K562 (cell line): ENCODE measurements at regions not wholly inside any gene's neighbourhood (a gene's known extent, or its start where the extent isn't known, plus 50 kb on each side); places are given as distances from the start of the nearest gene placed in this dataset.

Experiments
- JUND ChIP-seq, 2 experiments: IDR thresholded peaks; 2 replicates in 1 of 2; 3 replicates in 1 of 2; pipeline ENCODE4 v1.6.1; 2011; ENCODE audit warnings: borderline replicate concordance in 2 of 2, low read depth in 2 of 2, low read length in 2 of 2, improper control_type of control experiment in 1 of 2, missing biosample characterization in 1 of 2, missing genetic modification characterization in 1 of 2, missing genetic modification reagents in 1 of 2
- KAT8 ChIP-seq: fragments of 450-650 bp; IDR thresholded peaks from 2 replicates; pipeline ENCODE4 v1.6.1; 2016; ENCODE audit warnings: low read depth, mild to moderate bottlenecking
- TF ChIP-seq, protein P1 (sequence below), 2 experiments: fragments of 450-650 bp; IDR thresholded peaks; 2 replicates each; pipeline ENCODE4 v1.6.1; 2016; ENCODE audit warnings: mild to moderate bottlenecking in 2 of 2, borderline replicate concordance in 1 of 2, low read depth in 1 of 2, moderate library complexity in 1 of 2
- TF ChIP-seq, protein P2 (sequence below), 2 experiments: fragments of 450-650 bp in 1 of 2; sonication (generic) in 1 of 2; formaldehyde crosslinking in 1 of 2; IDR thresholded peaks in 1 of 2; conservative IDR thresholded peaks in 1 of 2; 2 replicates each; pipeline versions ENCODE4 v1.6.1 to v1.8.1; 2016 to 2023; ENCODE audit warnings: mild to moderate bottlenecking in 2 of 2, moderate library complexity in 2 of 2, inconsistent platforms in 1 of 2, missing genetic modification reagents in 1 of 2

DNA sequence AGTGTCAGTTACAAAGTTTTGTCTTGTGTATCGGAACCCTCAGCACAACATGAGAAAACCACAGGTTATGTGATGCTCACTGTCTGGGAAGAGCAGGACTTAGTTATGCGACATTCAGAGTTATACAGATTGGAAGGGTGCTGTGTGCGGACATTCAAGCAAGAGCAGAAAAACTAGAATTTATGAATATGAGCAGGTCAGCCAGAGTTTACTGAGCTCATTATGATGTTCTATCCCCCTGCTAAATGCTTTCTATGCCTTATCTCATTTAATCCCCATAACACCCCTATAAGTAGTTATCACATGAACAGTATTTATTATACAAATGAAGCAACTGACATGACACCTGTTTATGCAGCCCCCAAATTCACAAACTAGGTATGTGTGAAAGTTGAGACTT lies 1083.2 kb downstream of the FLRT2 start (continued):
- TF ChIP-seq, protein P1, sequence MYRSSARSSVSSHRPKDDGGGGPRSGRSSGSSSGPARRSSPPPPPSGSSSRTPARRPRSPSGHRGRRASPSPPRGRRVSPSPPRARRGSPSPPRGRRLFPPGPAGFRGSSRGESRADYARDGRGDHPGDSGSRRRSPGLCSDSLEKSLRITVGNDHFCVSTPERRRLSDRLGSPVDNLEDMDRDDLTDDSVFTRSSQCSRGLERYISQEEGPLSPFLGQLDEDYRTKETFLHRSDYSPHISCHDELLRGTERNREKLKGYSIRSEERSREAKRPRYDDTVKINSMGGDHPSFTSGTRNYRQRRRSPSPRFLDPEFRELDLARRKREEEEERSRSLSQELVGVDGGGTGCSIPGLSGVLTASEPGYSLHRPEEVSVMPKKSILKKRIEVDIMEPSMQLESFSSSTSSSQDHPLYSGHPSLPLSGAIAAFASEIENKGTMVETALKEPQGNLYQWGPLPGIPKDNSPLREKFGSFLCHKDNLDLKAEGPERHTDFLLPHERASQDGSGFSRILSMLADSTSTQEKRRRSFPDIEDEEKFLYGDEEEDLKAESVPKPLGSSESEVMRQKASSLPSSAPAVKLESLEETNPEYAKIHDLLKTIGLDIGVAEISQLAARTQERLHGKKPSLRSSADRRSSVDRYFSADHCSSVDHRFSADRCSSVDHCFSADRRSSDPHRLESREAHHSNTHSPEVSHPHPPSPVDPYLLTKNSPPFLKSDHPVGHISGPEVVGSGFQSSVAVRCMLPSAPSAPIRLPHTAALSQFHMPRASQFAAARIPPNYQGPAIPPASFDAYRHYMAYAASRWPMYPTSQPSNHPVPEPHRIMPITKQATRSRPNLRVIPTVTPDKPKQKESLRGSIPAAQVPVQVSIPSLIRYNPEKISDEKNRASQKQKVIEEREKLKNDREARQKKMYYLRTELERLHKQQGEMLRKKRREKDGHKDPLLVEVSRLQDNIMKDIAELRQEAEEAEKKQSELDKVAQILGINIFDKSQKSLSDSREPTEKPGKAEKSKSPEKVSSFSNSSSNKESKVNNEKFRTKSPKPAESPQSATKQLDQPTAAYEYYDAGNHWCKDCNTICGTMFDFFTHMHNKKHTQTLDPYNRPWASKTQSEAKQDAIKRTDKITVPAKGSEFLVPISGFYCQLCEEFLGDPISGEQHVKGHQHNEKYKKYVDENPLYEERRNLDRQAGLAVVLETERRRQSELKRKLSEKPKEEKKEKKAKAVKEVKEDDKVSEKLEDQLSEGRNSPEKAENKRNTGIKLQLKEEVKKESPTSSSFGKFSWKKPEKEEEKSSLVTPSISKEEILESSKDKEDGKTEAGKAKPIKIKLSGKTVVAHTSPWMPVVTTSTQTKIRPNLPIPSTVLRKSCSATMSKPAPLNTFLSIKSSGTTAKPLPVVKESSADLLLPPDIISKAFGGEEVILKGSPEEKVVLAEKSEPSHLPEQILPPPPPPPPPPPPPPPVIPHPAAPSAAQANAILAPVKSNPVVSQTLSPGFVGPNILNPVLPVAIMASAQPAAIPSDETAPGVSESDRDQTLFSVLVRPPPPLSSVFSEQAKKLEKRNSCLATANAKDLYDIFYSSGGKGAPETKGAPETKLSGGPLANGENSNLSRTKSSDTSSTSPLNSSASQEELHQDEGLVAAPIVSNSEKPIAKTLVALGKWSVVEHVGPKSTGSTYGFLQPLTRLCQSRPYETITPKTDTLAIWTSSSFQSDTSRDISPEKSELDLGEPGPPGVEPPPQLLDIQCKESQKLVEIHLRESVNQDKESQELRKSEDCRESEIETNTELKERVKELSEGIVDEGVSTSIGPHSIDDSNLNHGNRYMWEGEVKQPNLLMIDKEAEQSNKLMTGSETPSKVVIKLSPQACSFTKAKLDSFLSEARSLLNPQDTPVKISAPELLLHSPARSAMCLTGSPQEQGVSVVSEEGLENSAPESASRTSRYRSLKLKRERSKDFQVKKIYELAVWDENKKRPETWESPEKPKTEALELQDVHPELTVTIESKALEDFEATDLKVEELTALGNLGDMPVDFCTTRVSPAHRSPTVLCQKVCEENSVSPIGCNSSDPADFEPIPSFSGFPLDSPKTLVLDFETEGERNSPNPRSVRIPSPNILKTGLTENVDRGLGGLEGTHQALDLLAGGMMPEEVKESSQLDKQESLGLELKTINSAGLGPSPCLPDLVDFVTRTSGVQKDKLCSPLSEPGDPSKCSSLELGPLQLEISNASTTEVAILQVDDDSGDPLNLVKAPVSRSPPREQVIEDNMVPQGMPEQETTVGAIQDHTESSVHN (IDR thresholded peaks at IDR 0.05; ENCODE audit: borderline replicate concordance in 1 of 2, low read depth in 1 of 2), result no peak
- no peak for TF ChIP-seq JUND (IDR thresholded peaks at IDR 0.05; ENCODE audit: borderline replicate concordance, low read depth, low read length)
- no peak for TF ChIP-seq JUND (tag; IDR thresholded peaks at IDR 0.05; ENCODE audit: borderline replicate concordance, low read depth, low read length)
- TF ChIP-seq, protein P2, sequence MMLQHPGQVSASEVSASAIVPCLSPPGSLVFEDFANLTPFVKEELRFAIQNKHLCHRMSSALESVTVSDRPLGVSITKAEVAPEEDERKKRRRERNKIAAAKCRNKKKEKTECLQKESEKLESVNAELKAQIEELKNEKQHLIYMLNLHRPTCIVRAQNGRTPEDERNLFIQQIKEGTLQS (IDR thresholded peaks at IDR 0.05), result no peak
- TF ChIP-seq, protein P2 (CRISPR knock-in tag; conservative IDR thresholded peaks at IDR 0.05), result no peak
- no peak for TF ChIP-seq KAT8
